OCI-LY7 (cell line): ENCODE measurements at regions not wholly inside any gene's neighbourhood (a gene's known extent, or its start where the extent isn't known, plus 50 kb on each side); places are given as distances from the start of the nearest gene placed in this dataset.

ENCODE experiments used
- EZH2phosphoT487 ChIP-seq: fragments of 200-600 bp; sonication (generic); IDR thresholded peaks from 2 replicates; pipeline ENCODE4 v1.6.1; 2018; ENCODE audit warnings: low read depth, borderline replicate concordance, mild to moderate bottlenecking, mixed run types, antibody characterized with exemption, low read length, moderate library complexity, mixed read lengths
- TF ChIP-seq, protein P1 (sequence below): fragments of 200-600 bp; sonication (generic); conservative IDR thresholded peaks from 2 replicates; pipeline ENCODE4 v1.5.1; 2014; ENCODE audit warnings: mild to moderate bottlenecking, antibody characterized with exemption, low read length, moderate library complexity, mixed read lengths

DNA sequence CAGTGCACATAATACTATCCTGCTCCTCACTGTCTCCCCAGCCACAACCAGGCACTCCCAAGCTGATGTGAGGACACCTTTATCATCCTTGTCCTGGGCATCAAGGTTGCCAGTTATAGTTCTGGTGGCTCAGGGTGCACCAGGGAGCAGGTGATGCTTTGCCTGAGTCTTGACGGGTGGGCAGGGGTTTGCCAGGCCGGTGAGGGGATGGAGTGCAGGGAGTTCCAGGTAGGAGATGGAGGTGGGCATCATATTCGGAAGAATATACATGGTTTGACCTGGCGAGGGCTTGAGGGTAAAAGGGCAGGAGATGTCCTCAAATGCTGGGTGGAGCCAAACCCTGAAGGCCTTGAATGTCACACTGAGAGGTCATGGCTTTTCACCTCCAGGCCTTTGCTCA, 115.8 kb upstream of the CRHR1 start:
- TF ChIP-seq, protein P1, sequence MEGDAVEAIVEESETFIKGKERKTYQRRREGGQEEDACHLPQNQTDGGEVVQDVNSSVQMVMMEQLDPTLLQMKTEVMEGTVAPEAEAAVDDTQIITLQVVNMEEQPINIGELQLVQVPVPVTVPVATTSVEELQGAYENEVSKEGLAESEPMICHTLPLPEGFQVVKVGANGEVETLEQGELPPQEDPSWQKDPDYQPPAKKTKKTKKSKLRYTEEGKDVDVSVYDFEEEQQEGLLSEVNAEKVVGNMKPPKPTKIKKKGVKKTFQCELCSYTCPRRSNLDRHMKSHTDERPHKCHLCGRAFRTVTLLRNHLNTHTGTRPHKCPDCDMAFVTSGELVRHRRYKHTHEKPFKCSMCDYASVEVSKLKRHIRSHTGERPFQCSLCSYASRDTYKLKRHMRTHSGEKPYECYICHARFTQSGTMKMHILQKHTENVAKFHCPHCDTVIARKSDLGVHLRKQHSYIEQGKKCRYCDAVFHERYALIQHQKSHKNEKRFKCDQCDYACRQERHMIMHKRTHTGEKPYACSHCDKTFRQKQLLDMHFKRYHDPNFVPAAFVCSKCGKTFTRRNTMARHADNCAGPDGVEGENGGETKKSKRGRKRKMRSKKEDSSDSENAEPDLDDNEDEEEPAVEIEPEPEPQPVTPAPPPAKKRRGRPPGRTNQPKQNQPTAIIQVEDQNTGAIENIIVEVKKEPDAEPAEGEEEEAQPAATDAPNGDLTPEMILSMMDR: no peak
- TF ChIP-seq EZH2phosphoT487: no peak
